ENCODE measurements at regions not wholly inside any gene's neighbourhood (a gene's known extent, or its start where the extent isn't known, plus 50 kb on each side); places are given as distances from the start of the nearest gene placed in this dataset.

GRCh38 chr5:144088206-144089064 lies 82.0 kb downstream of the YIPF5 start:
- TF ChIP-seq CTCF (IDR thresholded peaks at IDR 0.05) (no peak), EZH2 (IDR thresholded peaks at IDR 0.05; ENCODE audit: borderline replicate concordance, insufficient read depth, low read depth, low read length, poor library complexity, severe bottlenecking) (no peak)
- ATAC-seq (ENCODE audit: low read depth) = no peak
- intact Hi-C loops (cut with micrococcal nuclease) = no loop called here

GRCh38 chr5:144089401-144090021 lies 80.9 kb downstream of the YIPF5 start:
- Histone ChIP-seq H2AFZ (ENCODE audit: insufficient read depth, low read depth, low read length, poor library complexity, severe bottlenecking) (peak overlapping the region; percentile 58), H3K9ac (ENCODE audit: low read length) (no peak overlapping the region), H3K4me1 (ENCODE audit: control insufficient read depth in 2 of 2, insufficient read depth in 2 of 2, low read length in 2 of 2) (peaks cover 2 to 11% of the 10 kb centered on the region in 2 donors), H3K9me3 (ENCODE audit: control extremely low read depth in 1 of 3, control insufficient read depth in 2 of 3, insufficient read depth in 1 of 3, low read length in 2 of 3) (no peaks in the 10 kb centered on the region), H3K4me3 (ENCODE audit: control extremely low read depth in 1 of 5, extremely low read depth in 1 of 5, insufficient read depth in 1 of 5, low read depth in 2 of 5, low read length in 4 of 5) (no peak overlapping the region), H3K36me3 (replicated peaks in 1 of 2; ENCODE audit: control extremely low read depth in 1 of 2, control insufficient read depth in 1 of 2, extremely low read depth in 1 of 2, insufficient read depth in 2 of 2, low read length in 1 of 2) (no peaks in the 10 kb centered on the region), H3K27me3 (replicated peaks in 1 of 4; ENCODE audit: control extremely low read depth in 1 of 4, control insufficient read depth in 3 of 4, insufficient read depth in 4 of 4, low read length in 3 of 4) (no peaks in the 10 kb centered on the region), H3K4me2 (replicated peaks; ENCODE audit: low read depth, low read length, poor library complexity, severe bottlenecking) (no peak overlapping the region), H4K20me1 (ENCODE audit: control insufficient read depth, insufficient read depth, low read length, poor library complexity, severe bottlenecking) (no peaks in the 10 kb centered on the region), H3K79me2 (ENCODE audit: control insufficient read depth, insufficient read depth, low read length) (no peaks in the 10 kb centered on the region), H3K27ac (ENCODE audit: low read length in 2 of 2) (no peak overlapping the region)
- ChIA-PET POLR2A (no interaction called here), CTCF (no interaction called here)
- WGBS (ENCODE audit: insufficient coverage) = no CpG with 5 or more reads among the region's 2 CpGs
- TF ChIP-seq CTCF (IDR thresholded peaks at IDR 0.05) (no peak), EZH2 (IDR thresholded peaks at IDR 0.05; ENCODE audit: borderline replicate concordance, insufficient read depth, low read depth, low read length, poor library complexity, severe bottlenecking) (no peak)
- Mint-ChIP-seq H3K27ac (no peak overlapping the region), H3K4me3 (no peak overlapping the region), H3K4me1 (peaks cover 13% of the 10 kb centered on the region), H3K9me3 (ENCODE audit: insufficient read depth) (no peaks in the 10 kb centered on the region), H3K27me3 (no peaks in the 10 kb centered on the region)
- ATAC-seq (ENCODE audit: low read depth) = no peak
- intact Hi-C loops (cut with micrococcal nuclease) = no loop called here
- DNase-seq = no peak

More at GRCh38 chr5:144088206-144089064, 82.0 kb downstream of the YIPF5 start:
- WGBS (ENCODE audit: insufficient coverage) = 94% methylated on average over 2 of the region's 3 CpGs
- Histone ChIP-seq H3K4me1 (ENCODE audit: control insufficient read depth in 2 of 2, insufficient read depth in 2 of 2, low read length in 2 of 2) (peaks cover 2 to 6% of the 10 kb centered on the region in 2 donors), H2AFZ (ENCODE audit: insufficient read depth, low read depth, low read length, poor library complexity, severe bottlenecking) (peak overlapping the region; percentile 58), H3K27me3 (replicated peaks in 1 of 4; ENCODE audit: control extremely low read depth in 1 of 4, control insufficient read depth in 3 of 4, insufficient read depth in 4 of 4, low read length in 3 of 4) (no peaks in the 10 kb centered on the region), H3K9ac (ENCODE audit: low read length) (no peak overlapping the region), H3K9me3 (ENCODE audit: control extremely low read depth in 1 of 3, control insufficient read depth in 2 of 3, insufficient read depth in 1 of 3, low read length in 2 of 3) (no peaks in the 10 kb centered on the region), H3K27ac (ENCODE audit: low read length in 2 of 2) (no peak overlapping the region), H3K36me3 (replicated peaks in 1 of 2; ENCODE audit: control extremely low read depth in 1 of 2, control insufficient read depth in 1 of 2, extremely low read depth in 1 of 2, insufficient read depth in 2 of 2, low read length in 1 of 2) (no peaks in the 10 kb centered on the region), H3K4me2 (replicated peaks; ENCODE audit: low read depth, low read length, poor library complexity, severe bottlenecking) (no peak overlapping the region), H3K4me3 (ENCODE audit: control extremely low read depth in 1 of 5, extremely low read depth in 1 of 5, insufficient read depth in 1 of 5, low read depth in 2 of 5, low read length in 4 of 5) (no peak overlapping the region), H4K20me1 (ENCODE audit: control insufficient read depth, insufficient read depth, low read length, poor library complexity, severe bottlenecking) (no peaks in the 10 kb centered on the region), H3K79me2 (ENCODE audit: control insufficient read depth, insufficient read depth, low read length) (no peaks in the 10 kb centered on the region)
- Mint-ChIP-seq H3K27ac (no peak overlapping the region), H3K9me3 (ENCODE audit: insufficient read depth) (no peaks in the 10 kb centered on the region), H3K27me3 (no peaks in the 10 kb centered on the region), H3K4me1 (peaks cover 8% of the 10 kb centered on the region), H3K4me3 (no peak overlapping the region)
- POLR2A ChIA-PET = no interaction called here
- DNase-seq = no peak
- CTCF ChIA-PET = no interaction called here
